SK-N-SH (cell line): ENCODE measurements at regions not wholly inside any gene's neighbourhood (a gene's known extent, or its start where the extent isn't known, plus 50 kb on each side); places are given as distances from the start of the nearest gene placed in this dataset.

Source experiments
- CHD2 ChIP-seq: fragments of 150-350 bp; IDR thresholded peaks from 2 replicates; pipeline ENCODE4 v1.6.1; 2018; ENCODE audit warnings: low read length; ENCODE audit not compliant: partially characterized antibody
- CTCF ChIP-seq: fragments of 200-600 bp; sonication (generic); IDR thresholded peaks from 2 replicates; pipeline ENCODE4 v1.6.1; 2017; ENCODE audit warnings: antibody characterized with exemption, mild to moderate bottlenecking, moderate library complexity
- EP300 ChIP-seq, 2 experiments: IDR thresholded peaks; 2 replicates each; pipeline versions ENCODE4 v1.4.0 to v1.6.1; 2012; ENCODE audit warnings: borderline replicate concordance in 1 of 2, low read depth in 1 of 2, low read length in 1 of 2
- JUND ChIP-seq: IDR thresholded peaks from 2 replicates; pipeline ENCODE4 v1.4.0; 2012
- NFIC ChIP-seq: IDR thresholded peaks from 2 replicates; pipeline ENCODE4 v1.4.0; 2012; ENCODE audit warnings: borderline replicate concordance
- POLR2AphosphoS5 ChIP-seq: IDR thresholded peaks from 2 replicates; pipeline ENCODE4 v1.6.1; 2012; ENCODE audit warnings: low read depth, low read length
- REST ChIP-seq: IDR thresholded peaks from 2 replicates; pipeline ENCODE4 v1.6.1; 2012; ENCODE audit warnings: mild to moderate bottlenecking, low read depth, low read length, moderate library complexity
- TAF1 ChIP-seq: IDR thresholded peaks from 2 replicates; pipeline ENCODE4 v1.6.1; 2012; ENCODE audit warnings: low read depth, mild to moderate bottlenecking, low read length, moderate library complexity, borderline replicate concordance
- USF1 ChIP-seq: IDR thresholded peaks from 2 replicates; pipeline ENCODE4 v1.4.0; 2012; ENCODE audit warnings: low read depth, borderline replicate concordance
- YY1 ChIP-seq: IDR thresholded peaks from 2 replicates; pipeline ENCODE4 v1.4.0; 2012; ENCODE audit warnings: low read depth, mild to moderate bottlenecking

- TF ChIP-seq CHD2 (no peak), NFIC (peak; percentile 47; the same call in 1 of the 2 replicates), USF1 (0 out of 2 replicates have a peak, but pooled peaks have one; percentile 11), JUND (peak; percentile 64), CTCF (peak; percentile 11; the same call in 1 of the 2 replicates), EP300 (IDR thresholded peaks at IDR 0.05; ENCODE audit: borderline replicate concordance in 1 of 2, low read depth in 1 of 2, low read length in 1 of 2) (peak in 1 of 2 experiments; percentile 91; a peak in 2 of 4 replicates), YY1 (no peak), POLR2AphosphoS5 (peak; percentile 19; the same call in 1 of the 2 replicates), REST (peak; percentile 53; the same call in 1 of the 2 replicates), TAF1 (no peak)
Observed at GRCh38 chr1:93779540-93780165, 98.0 kb upstream of the BCAR3 start.
